Neural progenitor cell (in vitro differentiated cells): ENCODE measurements at regions not wholly inside any gene's neighbourhood (a gene's known extent, or its start where the extent isn't known, plus 50 kb on each side); places are given as distances from the start of the nearest gene placed in this dataset.

Experiments
- CTCF ChIP-seq: fragments of 200-600 bp; sonication (generic); IDR thresholded peaks from 2 replicates; pipeline ENCODE4 v1.5.1; 2017; ENCODE audit warnings: antibody characterized with exemption, mild to moderate bottlenecking
- EZH2 ChIP-seq: fragments of 200-600 bp; sonication (generic); IDR thresholded peaks from 2 replicates; pipeline ENCODE4 v1.6.1; 2017; ENCODE audit warnings: antibody characterized with exemption, mild to moderate bottlenecking, moderate library complexity

DNA sequence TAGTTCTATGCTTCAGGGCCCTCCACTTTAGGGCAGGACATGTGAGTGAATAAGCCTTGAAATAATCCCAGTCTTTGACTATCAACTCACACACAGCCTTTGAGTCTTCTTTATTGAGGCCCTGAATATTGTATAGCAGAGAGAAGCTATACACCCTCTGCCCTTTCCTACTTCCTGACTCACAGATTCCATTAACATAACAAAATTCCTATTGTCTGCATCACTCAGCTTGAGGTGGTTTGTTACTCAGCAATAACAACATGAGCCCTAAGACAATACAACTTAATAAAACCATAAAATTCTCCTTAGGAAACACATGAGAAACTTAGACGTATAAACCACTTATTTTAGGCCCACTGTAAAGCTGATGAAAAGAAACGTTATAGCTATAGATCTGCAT, 680.3 kb upstream of the DIAPH2 start:
- TF ChIP-seq CTCF (no peak), EZH2 (no peak)
